ENCODE measurements at regions not wholly inside any gene's neighbourhood (a gene's known extent, or its start where the extent isn't known, plus 50 kb on each side); places are given as distances from the start of the nearest gene placed in this dataset.

DNA sequence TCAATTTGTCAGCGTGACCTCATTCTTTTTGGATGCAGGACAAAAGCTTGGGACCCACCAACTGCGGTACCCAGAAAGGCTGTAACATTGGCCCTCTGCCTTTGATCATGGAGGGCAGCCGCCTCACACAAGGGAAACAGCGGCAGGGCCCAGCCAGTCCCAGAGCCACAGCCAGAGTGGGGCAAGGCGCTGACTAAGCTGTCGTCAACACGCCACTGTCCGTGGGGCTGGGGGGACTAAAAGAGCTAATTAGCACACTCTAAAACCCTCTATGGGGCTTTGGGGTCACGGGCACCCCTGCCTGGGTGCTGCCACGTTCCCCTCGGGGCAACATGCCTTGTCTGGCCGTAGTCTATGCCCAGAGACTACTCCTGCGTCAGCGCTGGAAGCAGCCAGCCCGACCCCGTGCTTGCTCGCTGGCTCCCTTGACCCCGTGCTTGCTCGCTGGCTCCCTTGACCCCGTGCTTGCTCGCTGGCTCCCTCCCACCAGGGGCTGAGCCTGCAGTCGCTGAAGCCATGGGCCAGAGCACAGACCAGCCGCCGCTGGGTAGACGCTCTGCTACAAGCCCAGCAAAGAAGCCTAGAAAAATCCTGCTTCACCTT is 598.4 kb downstream of the MBD2 start:
- DNase-seq = no peak

DNA sequence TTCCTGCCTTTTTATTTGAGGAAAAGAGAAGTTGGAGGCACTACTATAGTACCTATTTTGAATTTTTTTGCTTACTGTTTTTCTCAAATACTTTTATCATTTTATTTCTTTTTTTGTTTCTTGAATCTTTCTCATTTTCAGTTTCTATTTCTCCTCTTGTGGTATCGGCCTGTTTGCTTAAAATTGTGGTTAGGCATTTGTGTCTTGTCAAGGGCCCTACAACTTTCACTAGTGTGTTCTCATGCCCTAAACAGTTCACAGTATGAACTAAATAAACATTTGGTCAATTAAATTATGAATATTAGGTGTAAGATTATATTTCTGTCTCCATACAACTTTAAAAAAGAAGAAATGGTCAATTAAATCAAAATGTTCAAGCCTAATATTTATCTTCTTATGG is 613.5 kb downstream of the MBD2 start:
- no peak for DNase-seq

DNA sequence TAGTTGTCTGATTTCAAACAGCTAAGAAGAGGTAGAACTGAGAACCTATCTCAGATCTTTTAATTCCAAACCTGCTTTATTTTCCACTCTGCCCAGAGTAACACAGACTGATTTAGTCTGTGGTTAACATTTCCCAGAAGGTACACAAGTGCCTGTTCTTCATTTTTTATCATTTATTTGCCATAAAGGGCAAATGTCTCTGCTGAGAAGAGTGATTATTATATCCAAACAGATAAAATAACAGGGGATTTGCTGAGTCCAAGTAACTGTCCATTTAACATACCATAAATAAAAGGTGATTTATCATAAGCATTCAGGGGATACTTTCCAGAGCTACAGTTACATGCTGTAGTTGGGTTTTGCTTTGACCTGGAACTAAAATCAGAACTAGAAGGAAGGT is 617.7 kb downstream of the MBD2 start:
- no peak for DNase-seq

DNA sequence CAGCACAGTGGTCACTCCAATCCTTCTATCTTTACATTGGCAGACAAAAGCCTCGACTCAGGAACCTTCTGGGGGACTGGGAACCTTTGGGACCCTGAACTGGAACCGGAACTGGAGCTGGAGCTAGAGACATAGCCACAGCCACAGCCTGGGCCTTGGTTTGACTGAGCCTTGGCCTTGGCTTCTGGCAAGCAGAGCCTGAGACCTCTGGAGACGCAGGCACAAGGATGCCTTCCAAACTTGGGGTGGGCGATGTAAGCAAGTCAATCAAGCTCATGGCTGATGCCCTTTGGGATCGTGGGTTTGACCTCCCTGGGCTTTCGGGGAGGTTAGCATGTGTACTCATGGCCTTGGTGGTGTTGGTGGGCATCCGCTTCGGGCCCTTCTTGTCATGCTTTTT is 619.3 kb downstream of the MBD2 start:
- no peak for DNase-seq

DNA sequence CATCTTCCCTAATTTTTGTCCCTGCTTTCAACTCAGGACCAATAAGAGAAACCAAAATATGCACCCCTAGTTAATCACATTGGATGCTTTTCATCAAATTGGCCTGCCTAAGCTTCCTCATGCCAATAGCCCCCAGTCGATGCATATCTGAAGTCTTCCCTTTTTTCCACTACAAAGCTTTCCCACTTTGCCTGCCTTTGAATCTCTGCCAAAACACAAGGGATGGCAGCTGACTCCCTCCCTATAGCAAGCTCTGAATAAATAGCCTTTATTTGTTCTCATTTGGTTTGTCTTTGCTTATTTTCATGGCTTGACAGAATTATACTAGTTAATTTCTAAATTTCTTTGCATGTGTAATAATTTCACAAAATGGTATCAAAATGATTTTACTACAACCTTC is 621.2 kb downstream of the MBD2 start:
- no peak for DNase-seq

DNA sequence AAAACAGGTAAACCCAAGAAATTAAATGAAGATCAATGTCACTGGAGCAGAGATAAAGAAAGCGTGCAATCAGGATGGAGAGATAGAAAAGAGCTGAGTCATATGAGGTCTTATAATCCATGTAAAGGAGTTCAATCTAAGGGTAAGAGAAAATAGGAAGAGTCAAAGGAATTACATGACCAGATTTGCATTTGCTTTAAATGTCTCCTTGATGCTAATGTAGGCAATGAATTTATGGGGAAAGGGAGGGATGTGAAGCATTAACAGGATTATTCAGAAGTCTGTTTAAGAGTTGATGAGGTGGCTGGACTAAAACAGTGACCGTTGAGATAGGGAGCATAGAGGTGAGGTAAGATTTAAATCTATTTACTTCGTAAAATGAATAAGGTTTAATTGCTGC is 623.1 kb downstream of the MBD2 start:
- DNase-seq = no peak

DNA sequence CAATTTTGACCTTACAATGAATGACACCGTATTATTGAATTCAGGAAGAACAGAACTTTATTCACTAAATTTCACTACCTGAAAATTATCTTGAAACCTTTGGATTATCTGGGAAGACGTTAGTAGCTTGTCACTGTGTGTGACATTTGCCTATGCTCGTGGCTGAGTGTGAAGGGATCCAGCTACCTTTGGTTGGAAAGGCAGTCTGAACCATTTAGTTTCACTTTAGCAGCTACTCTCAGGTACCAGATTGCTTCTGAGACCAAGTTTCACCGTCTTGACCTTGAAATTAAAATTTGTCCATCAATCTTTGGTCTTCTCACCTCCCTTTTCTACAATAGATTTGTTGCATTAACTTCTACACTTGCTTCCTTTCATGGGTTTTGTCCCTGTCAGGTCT is 637.5 kb downstream of the MBD2 start:
- no peak for DNase-seq

Data from NCI-H510A treated with DMSO at 0.1 percent for 48 hours (cell line).